ENCODE measurements at regions not wholly inside any gene's neighbourhood (a gene's known extent, or its start where the extent isn't known, plus 50 kb on each side); places are given as distances from the start of the nearest gene placed in this dataset.

GRCh38 chr9:99593610-99594009 lies 228.1 kb upstream of the NR4A3 start:
- H3K4me2 ChIP-seq (ENCODE audit: low read length), result no peak overlapping the region
- BruUV-seq (replicated peaks), result no TSS peak
- H3K9me2 ChIP-seq (replicated peaks; ENCODE audit: low read length), result no peaks in the 10 kb centered on the region
- H3K27me3 ChIP-seq (ENCODE audit: low read length), result no peaks in the 10 kb centered on the region; the same call in 1 of the 2 replicates
- H3K4me3 ChIP-seq (ENCODE audit: low read length), result no peak overlapping the region
- H3K9me3 ChIP-seq (ENCODE audit: low read length), result no peaks in the 10 kb centered on the region
- H3K27ac ChIP-seq (ENCODE audit: low read length), result no peak overlapping the region
- intact Hi-C loops (cut with micrococcal nuclease), result no loop called here
- DNase-seq (no peak), ATAC-seq (no peak)
- H2AFZ ChIP-seq (ENCODE audit: low read length), result no peak overlapping the region
- H3K4me1 ChIP-seq (ENCODE audit: insufficient read depth, low read length), result no peaks in the 10 kb centered on the region
- no peaks in the 10 kb centered on the region for H3K79me2 ChIP-seq (ENCODE audit: low read length)
- no peak overlapping the region for H3K9ac ChIP-seq (ENCODE audit: low read length)
- ChIA-PET CTCF (no interaction called here), POLR2A (ENCODE audit: unreplicated experiment) (no interaction called here)
- H3F3A ChIP-seq (ENCODE audit: low read length, unreplicated experiment), result no peaks in the 10 kb centered on the region
- TF ChIP-seq EZH2 (IDR thresholded peaks at IDR 0.05; ENCODE audit: low read length, unreplicated experiment), result no peak
- no peak for TF ChIP-seq EZH2phosphoT487 (IDR thresholded peaks at IDR 0.05; ENCODE audit: borderline replicate concordance, low read length)
- no peak for TF ChIP-seq CTCF (conservative IDR thresholded peaks at IDR 0.05; ENCODE audit: low read depth, low read length)
- no peaks in the 10 kb centered on the region for H4K20me1 ChIP-seq (ENCODE audit: low read length)
- no peaks in the 10 kb centered on the region for H3K36me3 ChIP-seq (ENCODE audit: low read depth, low read length)

GRCh38 chr9:99594056-99594780 lies 227.5 kb upstream of the NR4A3 start:
- Histone ChIP-seq H3K4me1 (ENCODE audit: insufficient read depth, low read length) (no peaks in the 10 kb centered on the region), H3K4me3 (ENCODE audit: low read length) (no peak overlapping the region), H2AFZ (ENCODE audit: low read length) (no peak overlapping the region), H3K4me2 (ENCODE audit: low read length) (no peak overlapping the region), H3K27me3 (ENCODE audit: low read length) (no peaks in the 10 kb centered on the region; the same call in 1 of the 2 replicates), H3K79me2 (ENCODE audit: low read length) (no peaks in the 10 kb centered on the region), H3K9me2 (replicated peaks; ENCODE audit: low read length) (no peaks in the 10 kb centered on the region), H3K36me3 (ENCODE audit: low read depth, low read length) (no peaks in the 10 kb centered on the region), H3K27ac (ENCODE audit: low read length) (no peak overlapping the region), H4K20me1 (ENCODE audit: low read length) (no peaks in the 10 kb centered on the region), H3F3A (ENCODE audit: low read length, unreplicated experiment) (no peaks in the 10 kb centered on the region), H3K9me3 (ENCODE audit: low read length) (no peaks in the 10 kb centered on the region), H3K9ac (ENCODE audit: low read length) (no peak overlapping the region)
- ChIA-PET CTCF (no interaction called here), POLR2A (ENCODE audit: unreplicated experiment) (no interaction called here)
- ATAC-seq (no peak), DNase-seq (no peak)
- no TSS peak for BruUV-seq (replicated peaks)
- intact Hi-C loops (cut with micrococcal nuclease), result no loop called here
- TF ChIP-seq EZH2phosphoT487 (IDR thresholded peaks at IDR 0.05; ENCODE audit: borderline replicate concordance, low read length) (no peak), CTCF (conservative IDR thresholded peaks at IDR 0.05; ENCODE audit: low read depth, low read length) (no peak), EZH2 (IDR thresholded peaks at IDR 0.05; ENCODE audit: low read length, unreplicated experiment) (no peak)

- H3K27ac ChIP-seq (ENCODE audit: low read length), result no peak overlapping the region
- CTCF ChIA-PET, result no interaction called here
- H3K36me3 ChIP-seq (ENCODE audit: low read depth, low read length), result no peaks in the 10 kb centered on the region
- ATAC-seq (no peak), DNase-seq (no peak)
- intact Hi-C loops (cut with micrococcal nuclease), result no loop called here
- H3K9me2 ChIP-seq (replicated peaks; ENCODE audit: low read length), result no peaks in the 10 kb centered on the region
- no peaks in the 10 kb centered on the region for H3F3A ChIP-seq (ENCODE audit: low read length, unreplicated experiment)
- H3K79me2 ChIP-seq (ENCODE audit: low read length), result no peaks in the 10 kb centered on the region
- H2AFZ ChIP-seq (ENCODE audit: low read length), result no peak overlapping the region
- H3K27me3 ChIP-seq (ENCODE audit: low read length), result no peaks in the 10 kb centered on the region
- BruUV-seq (replicated peaks), result no TSS peak
- no peaks in the 10 kb centered on the region for H4K20me1 ChIP-seq (ENCODE audit: low read length)
- POLR2A ChIA-PET (ENCODE audit: unreplicated experiment), result no interaction called here
- TF ChIP-seq CTCF (conservative IDR thresholded peaks at IDR 0.05; ENCODE audit: low read depth, low read length) (no peak), EZH2phosphoT487 (IDR thresholded peaks at IDR 0.05; ENCODE audit: borderline replicate concordance, low read length) (no peak), EZH2 (IDR thresholded peaks at IDR 0.05; ENCODE audit: low read length, unreplicated experiment) (no peak)
- no peaks in the 10 kb centered on the region for H3K9me3 ChIP-seq (ENCODE audit: low read length)
- H3K4me2 ChIP-seq (ENCODE audit: low read length), result no peak overlapping the region
- no peaks in the 10 kb centered on the region for H3K4me1 ChIP-seq (ENCODE audit: insufficient read depth, low read length)
- H3K4me3 ChIP-seq (ENCODE audit: low read length), result no peak overlapping the region
- no peak overlapping the region for H3K9ac ChIP-seq (ENCODE audit: low read length)
These were observed 225.9 kb upstream of the NR4A3 start for GRCh38 chr9:99595796-99596195.

Data from PC-3 (cell line).